ENCODE measurements at regions not wholly inside any gene's neighbourhood (a gene's known extent, or its start where the extent isn't known, plus 50 kb on each side); places are given as distances from the start of the nearest gene placed in this dataset.
"Not testable (repeated sequence)": the region's sequence is repeated elsewhere in the genome, so short reads cannot be mapped to it uniquely, and the experiment has no call there.

GRCh38 chr20:47907951-47908350 lies 122.7 kb upstream of the SULF2 start:
- peaks cover 20 to 59% (median 49%) of the 10 kb centered on the region in 10 experiments for H3K4me1 ChIP-seq
- not testable (repeated sequence) for H3K9ac ChIP-seq; H3K9me3 ChIP-seq (replicated peaks in 1 of 11); H3K27ac ChIP-seq; H3K36me3 ChIP-seq; H4K20me1 ChIP-seq; H3K27me3 ChIP-seq; H3K4me3 ChIP-seq
- peak overlapping the region in 9 of 11 experiments; percentile 62 to 84 (median 75); a peak in 15 of 22 replicates for H3K4me2 ChIP-seq

- peak overlapping the region in 4 of 11 experiments; percentile 60 to 73 (median 66); a peak in 6 of 22 replicates for H3K4me2 ChIP-seq
- no peak overlapping the region for H3K27ac ChIP-seq
- no peaks in the 10 kb centered on the region for H3K36me3 ChIP-seq
- 0 out of 22 replicates have a peak, but pooled peaks cover 0 to 4% (median 0%) of the 10 kb centered on the region in 11 experiments for H3K27me3 ChIP-seq
- no peaks in the 10 kb centered on the region for H3K9me3 ChIP-seq (replicated peaks in 1 of 11)
- H3K9ac ChIP-seq, result no peak overlapping the region
- no peak for TF ChIP-seq Cebpa-rat (IDR thresholded peaks at IDR 0.05)
- no peak overlapping the region for H3K4me3 ChIP-seq
- peaks cover 20 to 59% (median 49%) of the 10 kb centered on the region in 10 experiments for H3K4me1 ChIP-seq
- no peaks in the 10 kb centered on the region for H4K20me1 ChIP-seq
Observed at GRCh38 chr20:47907031-47907675, 121.9 kb upstream of the SULF2 start.

- Histone ChIP-seq H3K4me2 (peak overlapping the region in 8 of 11 experiments; percentile 46 to 66 (median 56); a peak in 15 of 22 replicates), H4K20me1 (no peaks in the 10 kb centered on the region), H3K36me3 (no peaks in the 10 kb centered on the region), H3K9me3 (replicated peaks in 1 of 11) (no peaks in the 10 kb centered on the region), H3K27ac (no peak overlapping the region), H3K27me3 (0 out of 22 replicates have a peak, but pooled peaks cover 0 to 4% (median 0%) of the 10 kb centered on the region in 11 experiments), H3K9ac (no peak overlapping the region), H3K4me3 (no peak overlapping the region), H3K4me1 (peaks cover 20 to 59% (median 49%) of the 10 kb centered on the region in 10 experiments)
- no peak for TF ChIP-seq Cebpa-rat (IDR thresholded peaks at IDR 0.05)
Observed at GRCh38 chr20:47906348-47906660, 121.0 kb upstream of the SULF2 start.

- H3K27me3 ChIP-seq, result 0 out of 22 replicates have a peak, but pooled peaks cover 0 to 4% (median 0%) of the 10 kb centered on the region in 11 experiments
- H3K4me1 ChIP-seq, result peaks cover 20 to 58% (median 47%) of the 10 kb centered on the region in 10 experiments
- H3K27ac ChIP-seq, result no peak overlapping the region
- H3K9ac ChIP-seq, result 0 out of 22 replicates have a peak overlapping the region, but pooled peaks of 1 of the 11 experiments have one; percentile 18
- TF ChIP-seq Cebpa-rat (IDR thresholded peaks at IDR 0.05), result no peak
- H3K4me3 ChIP-seq, result no peak overlapping the region
- no peaks in the 10 kb centered on the region for H3K36me3 ChIP-seq
- H3K4me2 ChIP-seq, result peak overlapping the region in 8 of 11 experiments; percentile 46 to 66 (median 56); a peak in 15 of 22 replicates
- no peaks in the 10 kb centered on the region for H3K9me3 ChIP-seq (replicated peaks in 1 of 11)
- H4K20me1 ChIP-seq, result no peaks in the 10 kb centered on the region
Observed at GRCh38 chr20:47905628-47906347, 120.5 kb upstream of the SULF2 start.

- not testable (repeated sequence) for H3K9me3 ChIP-seq (replicated peaks in 1 of 11); H3K36me3 ChIP-seq; H3K4me3 ChIP-seq; H3K27ac ChIP-seq; H3K27me3 ChIP-seq; H3K9ac ChIP-seq; H4K20me1 ChIP-seq; H3K4me2 ChIP-seq
- H3K4me1 ChIP-seq, result peaks cover 0 to 31% (median 19%) of the 10 kb centered on the region in 10 experiments; a peak in 14 of 20 replicates
Observed at GRCh38 chr20:47903009-47903408, 117.7 kb upstream of the SULF2 start.

GRCh38 chr20:47899313-47899712 lies 114.0 kb upstream of the SULF2 start:
- H3K36me3 ChIP-seq; H3K4me3 ChIP-seq; H3K27me3 ChIP-seq; H3K9me3 ChIP-seq (replicated peaks in 1 of 11); H4K20me1 ChIP-seq; H3K9ac ChIP-seq; H3K27ac ChIP-seq; H3K4me2 ChIP-seq: not testable (repeated sequence)
- H3K4me1 ChIP-seq, result peaks cover 0 to 10% (median 7%) of the 10 kb centered on the region in 10 experiments; a peak in 12 of 20 replicates

GRCh38 chr20:47897461-47897860 lies 112.2 kb upstream of the SULF2 start:
- Histone ChIP-seq H4K20me1 (no peaks in the 10 kb centered on the region), H3K4me2 (peak overlapping the region in 9 of 11 experiments; percentile 41 to 78 (median 65); a peak in 16 of 22 replicates), H3K9me3 (replicated peaks in 1 of 11) (no peaks in the 10 kb centered on the region), H3K4me3 (no peak overlapping the region), H3K27me3 (no peaks in the 10 kb centered on the region), H3K9ac (0 out of 22 replicates have a peak overlapping the region, but pooled peaks of 1 of the 11 experiments have one; percentile 26), H3K4me1 (peaks cover 0 to 11% (median 7%) of the 10 kb centered on the region in 10 experiments; a peak in 12 of 20 replicates), H3K27ac (no peak overlapping the region), H3K36me3 (no peaks in the 10 kb centered on the region)
- TF ChIP-seq Cebpa-rat (IDR thresholded peaks at IDR 0.05), result no peak

GRCh38 chr20:47892681-47893080 lies 107.4 kb upstream of the SULF2 start:
- not testable (repeated sequence) for H3K36me3 ChIP-seq; H3K4me3 ChIP-seq; H4K20me1 ChIP-seq; H3K9ac ChIP-seq; H3K9me3 ChIP-seq (replicated peaks in 1 of 11); H3K27ac ChIP-seq; H3K27me3 ChIP-seq
- peaks cover 0 to 14% (median 5%) of the 10 kb centered on the region in 10 experiments; a peak in 12 of 20 replicates for H3K4me1 ChIP-seq
- H3K4me2 ChIP-seq, result peak overlapping the region in 3 of 11 experiments; percentile 21 to 27 (median 21); a peak in 3 of 22 replicates

GRCh38 chr20:47890708-47891107 lies 105.4 kb upstream of the SULF2 start:
- not testable (repeated sequence) for H3K4me3 ChIP-seq; H3K36me3 ChIP-seq; H3K4me2 ChIP-seq; H4K20me1 ChIP-seq; H3K4me1 ChIP-seq; H3K27ac ChIP-seq; H3K9me3 ChIP-seq (replicated peaks in 1 of 11); H3K9ac ChIP-seq; H3K27me3 ChIP-seq

- not testable (repeated sequence) for H3K4me3 ChIP-seq; H3K4me2 ChIP-seq; H3K27me3 ChIP-seq; H3K36me3 ChIP-seq; H3K27ac ChIP-seq; H3K9ac ChIP-seq; H4K20me1 ChIP-seq; H3K4me1 ChIP-seq; H3K9me3 ChIP-seq (replicated peaks in 1 of 11)
Observed at GRCh38 chr20:47889751-47890150, 104.5 kb upstream of the SULF2 start.

Data from BLaER1 treated with 17β-estradiol and CSF1 and Interleukin-3, amounts not matched to agents 10 nM and 100 nM (cell line).